HepG2 (cell line): ENCODE measurements at regions not wholly inside any gene's neighbourhood (a gene's known extent, or its start where the extent isn't known, plus 50 kb on each side); places are given as distances from the start of the nearest gene placed in this dataset.

Source experiments
- ATAC-seq: fragments of 200-7000 bp; cut with Tn5 transposase; 3 replicates; pipeline ENCODE4 v1.9.1; 2020; ENCODE audit warnings: mild to moderate bottlenecking, moderate library complexity
- BruUV-seq: library from RNA; stranded (reverse); fragments of 400-500 nt; replicated peaks from 2 replicates; lab custom pipeline; 2021; lab: Mats Ljungman, UMichigan
- CTCF ChIA-PET: fragments of 300-600 bp; formaldehyde crosslinking; extraction: SDS; loops from one replicate; lab custom pipeline; 2021; ENCODE audit warnings: low total read pairs, inconsistent platforms, low intra/inter-chr PET ratio; lab: Yijun Ruan, JAX
- POLR2A ChIA-PET: fragments of 350-600 bp; sonication (Branson Sonifier 250); formaldehyde crosslinking; loops from one replicate; lab custom pipeline; 2020; ENCODE audit warnings: antibody characterized with exemption, inconsistent platforms; lab: Yijun Ruan, JAX
- DNase-seq: peaks from one replicate; pipeline ENCODE4 v3.0.0-alpha.2; 2015; ENCODE audit warnings: low spot score
- FAIRE-seq: peaks from 3 replicates; lab custom pipeline; 2011; peaks lifted over from hg19 to GRCh38; lab: Jason Lieb, UNC
- H2AFZ ChIP-seq: one replicate; pipeline ENCODE4 v1.6.1; 2011; ENCODE audit warnings: low read length, inconsistent platforms
- H3K27ac ChIP-seq: fragments of 300-600 bp; 3 replicates; pipeline ENCODE4 v1.8.0; 2011; ENCODE audit warnings: mixed run types, mild to moderate bottlenecking, mixed read lengths, low read length, inconsistent platforms; ENCODE audit not compliant: insufficient read depth; ENCODE audit errors: extremely low read length
- H3K27me3 ChIP-seq, 2 experiments: fragments of 200-600 bp in 1 of 2; 2 replicates in 1 of 2; 3 replicates in 1 of 2; pipeline versions ENCODE4 v1.6.0 to v1.8.0; 2011; ENCODE audit warnings: low read length in 2 of 2, mild to moderate bottlenecking in 2 of 2, moderate library complexity in 2 of 2, inconsistent platforms in 1 of 2; ENCODE audit not compliant: insufficient read depth in 2 of 2, control insufficient read depth in 1 of 2
- H3K36me3 ChIP-seq, 2 experiments: fragments of 200-600 bp in 1 of 2; replicated peaks in 1 of 2; 2 replicates in 1 of 2; 3 replicates in 1 of 2; pipeline versions ENCODE4 v1.5.1 to v1.8.0; 2011; ENCODE audit warnings: low read length in 2 of 2, inconsistent platforms in 1 of 2; ENCODE audit not compliant: insufficient read depth in 2 of 2, control insufficient read depth in 1 of 2
- H3K4me1 ChIP-seq: 2 replicates; pipeline ENCODE4 v1.5.1; 2012; ENCODE audit warnings: low read length, inconsistent platforms; ENCODE audit not compliant: insufficient read depth
- H3K4me2 ChIP-seq: 2 replicates; pipeline ENCODE4 v1.6.0; 2011; ENCODE audit warnings: low read depth, low read length, inconsistent platforms
- H3K4me3 ChIP-seq, 3 experiments: fragments of 200-600 bp in 1 of 3; sonication (generic), shearing (Covaris generic) in 1 of 3; replicated peaks in 1 of 3; 2 replicates each; pipeline ENCODE4 v1.5.1; 2011 to 2016; ENCODE audit warnings: low read length in 3 of 3, inconsistent platforms in 2 of 3, low read depth in 2 of 3, mild to moderate bottlenecking in 2 of 3, control low read depth in 1 of 3, mixed read lengths in 1 of 3; ENCODE audit not compliant: insufficient read depth in 1 of 3
- H3K79me2 ChIP-seq: one replicate; pipeline ENCODE4 v1.6.1; 2011; ENCODE audit warnings: low read length, inconsistent platforms; ENCODE audit not compliant: insufficient read depth
- H3K9ac ChIP-seq: 2 replicates; pipeline ENCODE4 v1.6.0; 2011; ENCODE audit warnings: mild to moderate bottlenecking, low read depth, low read length, inconsistent platforms; ENCODE audit not compliant: insufficient read depth
- H3K9me3 ChIP-seq: 2 replicates; pipeline ENCODE4 v1.5.1; 2012; ENCODE audit warnings: mild to moderate bottlenecking, low read length
- H4K20me1 ChIP-seq: 2 replicates; pipeline ENCODE4 v1.6.0; 2011; ENCODE audit warnings: inconsistent platforms, mild to moderate bottlenecking, low read length, moderate library complexity; ENCODE audit not compliant: insufficient read depth
- CENPX ChIP-seq: sonication (generic); formaldehyde crosslinking; IDR thresholded peaks from 2 replicates; pipeline ENCODE4 v1.9.0; 2021; ENCODE audit warnings: mild to moderate bottlenecking, missing genetic modification reagents, moderate library complexity
- DPF2 ChIP-seq: sonication (generic); formaldehyde crosslinking; IDR thresholded peaks from 2 replicates; pipeline ENCODE4 v1.4.0; 2020; ENCODE audit warnings: mild to moderate bottlenecking, low read depth, missing genetic modification reagents, borderline replicate concordance
- GMEB1 ChIP-seq: sonication (generic); formaldehyde crosslinking; IDR thresholded peaks from 2 replicates; pipeline ENCODE4 v1.5.1; 2020; ENCODE audit warnings: missing genetic modification reagents, mild to moderate bottlenecking, borderline replicate concordance
- HMG20B ChIP-seq: conservative IDR thresholded peaks from 2 replicates; pipeline ENCODE4 v1.6.1; 2016; ENCODE audit warnings: missing genetic modification reagents, missing compliant biosample characterization
- MXD1 ChIP-seq: sonication (generic); formaldehyde crosslinking; IDR thresholded peaks from 2 replicates; pipeline ENCODE4 v1.4.0; 2020; ENCODE audit warnings: mild to moderate bottlenecking, missing genetic modification reagents
- NFE2 ChIP-seq: sonication (generic); formaldehyde crosslinking; IDR thresholded peaks from 2 replicates; pipeline ENCODE4 v1.4.0; 2020; ENCODE audit warnings: missing genetic modification reagents
- NONO ChIP-seq, 2 experiments: fragments of 450-650 bp in 1 of 2; sonication (generic) in 1 of 2; formaldehyde crosslinking in 1 of 2; IDR thresholded peaks in 1 of 2; conservative IDR thresholded peaks in 1 of 2; 2 replicates each; pipeline versions ENCODE4 v1.6.1 to v1.8.0; 2017 to 2022; ENCODE audit warnings: mild to moderate bottlenecking in 1 of 2, missing genetic modification reagents in 1 of 2, moderate library complexity in 1 of 2
- PRPF4 ChIP-seq: fragments of 200-400 bp; formaldehyde crosslinking; IDR thresholded peaks from 2 replicates; pipeline ENCODE4 v1.6.1; 2016; ENCODE audit warnings: low read length, low read depth; ENCODE audit not compliant: poor library complexity, severe bottlenecking
- RARG ChIP-seq: sonication (generic); formaldehyde crosslinking; IDR thresholded peaks from 2 replicates; pipeline ENCODE4 v1.4.0; 2020; ENCODE audit warnings: low read depth, mild to moderate bottlenecking, missing genetic modification reagents
- REST ChIP-seq, 2 experiments: IDR thresholded peaks; 2 replicates each; pipeline ENCODE4 v1.6.1; 2011 to 2012; ENCODE audit warnings: low read length in 2 of 2, borderline replicate concordance in 1 of 2, low read depth in 1 of 2, mild to moderate bottlenecking in 1 of 2, moderate library complexity in 1 of 2
- SKIL ChIP-seq: sonication (generic); formaldehyde crosslinking; IDR thresholded peaks from 2 replicates; pipeline ENCODE4 v1.8.0; 2022; ENCODE audit warnings: missing genetic modification reagents, mild to moderate bottlenecking, moderate library complexity, borderline replicate concordance
- STAG1 ChIP-seq: sonication (generic); formaldehyde crosslinking; IDR thresholded peaks from 2 replicates; pipeline ENCODE4 v1.4.0; 2020; ENCODE audit warnings: missing genetic modification reagents
- TBX2 ChIP-seq: sonication (generic); formaldehyde crosslinking; IDR thresholded peaks from 2 replicates; pipeline ENCODE4 v1.5.0; 2020; ENCODE audit warnings: missing genetic modification reagents, mild to moderate bottlenecking, borderline replicate concordance
- YY1 ChIP-seq: IDR thresholded peaks from 2 replicates; pipeline ENCODE4 v1.6.1; 2011; ENCODE audit warnings: low read length, low read depth, moderate library complexity, mild to moderate bottlenecking; ENCODE audit not compliant: insufficient read depth, insufficient replicate concordance
- ZBTB7B ChIP-seq: sonication (generic); formaldehyde crosslinking; IDR thresholded peaks from 2 replicates; pipeline ENCODE4 v1.4.0; 2020; ENCODE audit warnings: missing genetic modification reagents
- ZNF570 ChIP-seq: sonication (generic); formaldehyde crosslinking; IDR thresholded peaks from 2 replicates; pipeline ENCODE4 v1.4.0; 2020; ENCODE audit warnings: mild to moderate bottlenecking, missing genetic modification reagents, borderline replicate concordance
- WGBS: methylation state at CpG from one replicate; pipeline ENCODE4 v1.1.6; 2017; ENCODE audit warnings: low lambda C conversion rate; 5-methylcytosine and 5-hydroxymethylcytosine counted together
- in situ Hi-C: cut with HindIII; loops from 2 replicates; pipeline ENCODE4 v1.10.0; 2017; ENCODE audit warnings: low pct_unique_long_range_greater_than_20kb; ENCODE audit not compliant: extremely low pct_ligation_motif_present
- intact Hi-C: fragments of 100-400 bp; cut with micrococcal nuclease; formaldehyde crosslinking; loops from one replicate; pipeline ENCODE4 v1.10.0; 2022; ENCODE audit not compliant: unreplicated experiment

- Histone ChIP-seq H3K79me2 (no peaks in the 10 kb centered on the region), H3K4me2 (no peak overlapping the region), H3K27ac (no peak overlapping the region), H3K9ac (no peak overlapping the region), H3K27me3 (no peaks in the 10 kb centered on the region), H3K4me3 (no peak overlapping the region), H2AFZ (no peak overlapping the region), H3K9me3 (no peaks in the 10 kb centered on the region), H3K4me1 (no peaks in the 10 kb centered on the region), H3K36me3 (no peaks in the 10 kb centered on the region), H4K20me1 (no peaks in the 10 kb centered on the region)
- intact Hi-C loops, result no loop called here
- POLR2A ChIA-PET, result no interaction called here
- FAIRE-seq (no peak), DNase-seq (no peak), ATAC-seq (no peak)
- in situ Hi-C loops, result no loop called here
- WGBS, result 5% methylated on average over 6 of the region's 6 CpGs
- no TSS peak for BruUV-seq
- CTCF ChIA-PET, result no interaction called here
- TF ChIP-seq RARG (CRISPR knock-in tag) (no peak), NFE2 (CRISPR knock-in tag) (no peak), NONO (IDR thresholded peaks at IDR 0.05) (no peak), NONO (CRISPR knock-in tag; conservative IDR thresholded peaks at IDR 0.05) (no peak), PRPF4 (no peak), ZBTB7B (no peak), SKIL (CRISPR knock-in tag) (no peak), YY1 (no peak), REST (IDR thresholded peaks at IDR 0.05; ENCODE audit: borderline replicate concordance in 1 of 2, low read depth in 1 of 2, low read length in 2 of 2) (no peak), DPF2 (CRISPR knock-in tag) (no peak), TBX2 (CRISPR knock-in tag) (no peak), GMEB1 (no peak), CENPX (CRISPR knock-in tag) (no peak), HMG20B (CRISPR knock-in tag) (no peak), STAG1 (CRISPR knock-in tag) (no peak), MXD1 (CRISPR knock-in tag) (no peak), ZNF570 (CRISPR knock-in tag) (no peak)
Measured at GRCh38 chr2:66641685-66642084, 206.8 kb downstream of the MEIS1 start.
